ENCODE measurements at regions not wholly inside any gene's neighbourhood (a gene's known extent, or its start where the extent isn't known, plus 50 kb on each side); places are given as distances from the start of the nearest gene placed in this dataset.
"Not testable (repeated sequence)": the region's sequence is repeated elsewhere in the genome, so short reads cannot be mapped to it uniquely, and the experiment has no call there.

DNA sequence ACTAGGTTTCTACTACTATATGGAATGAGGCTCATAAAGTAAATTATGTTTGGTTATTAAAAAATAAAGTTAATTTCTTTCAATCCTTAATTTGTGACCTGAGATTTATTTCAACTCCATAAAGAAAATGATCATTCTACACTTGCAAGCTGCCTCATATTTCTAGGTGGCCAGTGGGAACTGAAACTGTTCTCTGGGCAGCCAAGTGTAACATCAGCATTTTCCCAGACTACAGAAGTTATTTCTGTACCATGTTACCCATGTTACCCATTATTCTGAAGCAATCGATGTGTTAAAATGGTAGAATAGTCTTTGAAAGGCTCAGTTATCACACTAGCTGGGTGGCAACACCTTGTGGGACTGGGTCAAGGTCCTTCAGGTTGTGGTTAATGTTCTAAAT is 139.3 kb upstream of the FBXO11 start:
- no peak for DNase-seq

DNA sequence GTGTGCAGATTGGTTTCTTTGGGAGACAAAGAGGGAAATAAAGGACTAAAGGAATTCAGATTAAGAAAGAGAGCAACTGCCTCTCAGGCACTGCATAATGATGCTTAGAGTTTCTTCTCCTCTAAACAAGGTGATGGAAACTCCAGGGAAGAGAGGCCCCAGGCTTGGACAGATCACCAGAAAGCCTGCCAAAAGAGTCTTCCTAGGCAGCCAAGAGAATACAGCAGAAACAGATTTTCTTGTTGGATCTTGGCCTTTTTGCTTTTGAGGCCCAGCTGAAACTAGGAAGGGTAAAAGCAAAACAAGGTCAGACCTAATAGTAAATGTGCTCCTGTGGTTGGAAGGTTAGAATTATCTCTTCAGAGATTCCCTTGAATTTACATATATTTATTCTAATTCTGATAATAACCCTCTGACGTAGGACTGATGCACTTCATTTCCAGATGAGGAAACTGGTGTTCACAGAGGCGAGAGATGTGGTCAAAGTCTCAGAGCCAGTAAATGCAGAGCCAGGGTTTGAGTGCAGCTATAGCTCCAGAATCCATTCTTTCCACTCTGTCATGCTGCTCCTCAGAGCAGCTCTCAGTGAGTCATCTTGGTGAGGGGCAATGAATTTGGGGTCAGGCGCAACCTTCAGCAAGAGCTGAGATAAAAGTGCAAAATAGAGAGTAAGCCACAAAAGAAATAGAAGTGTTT is 142.3 kb upstream of the FBXO11 start:
- DNase-seq = no peak

DNA sequence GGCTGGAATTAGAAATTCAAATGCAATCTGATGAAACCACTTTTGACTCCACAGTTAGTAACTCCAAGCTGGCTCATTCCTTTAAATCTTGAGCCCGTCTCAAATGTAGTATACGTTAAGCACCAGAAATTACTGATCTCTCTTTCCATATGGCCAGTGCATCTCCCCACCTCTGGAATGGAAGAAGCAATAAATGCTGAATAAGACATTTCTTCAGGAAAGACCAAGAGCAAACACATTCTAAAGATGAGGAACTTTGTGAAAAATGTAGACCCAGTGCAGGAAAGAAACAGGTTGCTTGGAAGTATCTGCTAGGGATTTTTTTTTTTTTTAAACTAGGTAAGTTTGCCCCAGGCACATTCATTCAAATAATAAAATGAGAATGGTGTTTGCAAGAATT is 143.1 kb upstream of the FBXO11 start:
- no peak for DNase-seq

DNA sequence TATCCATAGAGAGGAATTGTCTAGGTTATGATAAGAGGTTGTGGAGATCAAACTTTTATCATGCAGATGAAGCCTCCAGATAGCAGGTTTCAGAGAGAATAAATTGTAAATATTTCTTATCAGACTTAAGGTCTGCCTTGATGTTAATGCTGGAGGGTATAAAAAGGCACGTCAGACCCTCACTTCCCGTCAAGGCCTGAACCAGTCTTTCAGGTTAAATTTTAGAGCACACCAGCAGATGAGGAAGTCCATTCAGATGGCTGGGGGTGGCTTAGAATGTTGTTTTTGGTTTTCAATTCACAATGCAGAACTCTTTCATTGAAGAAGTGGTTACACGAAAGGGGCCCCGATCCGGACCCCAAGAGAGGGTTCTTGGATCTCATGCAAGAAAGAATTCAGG is 144.4 kb upstream of the FBXO11 start:
- no peak for DNase-seq

DNA sequence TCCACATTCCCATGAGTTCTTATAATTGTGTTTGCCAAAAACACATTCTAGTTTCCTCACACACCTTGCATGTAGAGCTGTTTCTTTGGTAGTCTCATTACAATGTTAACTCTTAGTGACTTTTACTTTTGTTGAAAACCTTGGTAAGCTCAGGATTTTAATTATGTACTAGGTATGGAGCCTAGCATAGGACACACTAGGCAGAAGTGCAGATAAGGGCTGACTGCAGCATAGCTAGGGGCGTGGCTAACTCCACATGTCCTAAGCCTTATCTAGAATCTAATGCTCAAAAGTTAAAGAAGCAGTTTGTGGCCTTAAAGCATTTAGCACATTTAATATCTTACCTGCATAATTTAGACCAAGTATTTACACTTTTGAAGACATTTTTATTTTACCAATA is 153.7 kb upstream of the FBXO11 start:
- DNase-seq = no peak

DNA sequence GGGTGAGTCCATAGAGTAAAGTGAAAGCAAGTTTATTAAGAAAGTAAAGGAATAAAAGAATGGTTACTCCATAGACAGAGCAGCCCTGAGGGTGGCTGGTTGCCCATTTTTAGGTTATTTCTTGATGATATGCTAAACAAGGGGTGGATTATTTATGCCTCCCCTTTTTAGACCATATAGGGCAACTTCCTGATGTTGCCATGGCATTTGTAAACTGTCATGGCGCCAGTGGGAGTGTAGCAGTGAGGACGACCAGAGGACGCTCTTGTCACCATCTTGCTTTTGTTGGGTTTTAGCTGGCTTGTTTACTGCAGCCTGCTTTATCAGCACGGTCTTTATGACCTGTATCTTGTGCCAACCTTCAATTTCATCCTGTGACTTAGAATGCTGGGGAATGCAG is 155.4 kb upstream of the FBXO11 start:
- not testable (repeated sequence) for DNase-seq

DNA sequence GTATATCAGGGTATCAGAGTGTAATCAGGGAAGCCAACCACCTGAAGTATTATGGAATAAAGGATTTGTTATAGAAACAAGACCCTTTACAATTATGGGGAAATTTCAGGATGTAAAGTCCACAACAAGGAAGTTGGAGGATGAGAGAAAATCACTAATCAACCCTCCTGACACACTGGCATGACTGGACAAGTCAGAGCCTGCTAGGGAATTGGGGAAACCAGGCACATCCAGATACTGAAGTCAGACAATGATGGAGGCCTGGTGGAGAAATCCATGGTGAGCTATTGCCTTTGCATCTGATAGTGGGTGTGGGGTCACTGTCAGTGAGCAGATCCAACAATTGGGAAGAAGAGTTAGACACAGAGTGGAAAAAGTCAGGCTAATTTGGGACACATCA is 158.8 kb upstream of the FBXO11 start:
- no peak for DNase-seq

DNA sequence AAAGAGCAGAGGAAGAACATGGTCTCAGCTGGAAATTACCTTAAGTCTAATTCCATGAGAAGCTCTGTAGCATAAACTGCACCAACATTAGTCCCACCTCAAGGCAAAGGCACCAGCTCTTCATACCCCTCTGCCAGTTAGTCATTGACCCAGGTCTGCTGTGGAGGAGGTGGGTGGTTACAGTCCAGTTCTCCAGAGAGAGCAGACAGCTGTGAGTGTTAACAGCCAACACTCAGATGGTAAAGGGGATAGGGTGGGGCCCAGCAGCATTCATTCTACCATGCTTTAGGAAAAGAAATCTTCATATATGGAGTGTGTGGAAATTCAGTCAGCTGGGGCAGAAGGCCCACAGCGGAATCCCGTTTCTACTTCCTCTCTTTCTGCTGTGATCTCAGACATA is 159.7 kb upstream of the FBXO11 start:
- no peak for DNase-seq

DNA sequence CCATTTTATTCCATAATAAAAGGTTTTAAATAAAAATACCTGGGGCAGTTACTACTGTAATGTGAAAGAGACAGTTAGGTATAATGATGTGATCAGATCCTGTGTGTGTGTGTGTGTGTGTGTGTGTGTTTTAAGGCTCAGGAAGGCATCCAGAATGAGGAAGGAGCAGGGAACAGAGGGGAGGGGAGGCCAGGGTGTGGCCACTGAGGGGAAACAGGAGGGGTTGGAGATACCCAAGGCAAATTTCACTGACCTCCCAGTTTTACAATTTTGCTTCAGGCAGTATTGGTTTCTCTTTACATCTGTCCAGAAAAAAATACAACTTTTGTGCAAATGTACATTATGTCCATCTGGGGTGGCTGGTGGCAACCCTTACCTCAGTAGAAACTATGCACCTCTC is 163.5 kb upstream of the FBXO11 start:
- no peak for DNase-seq

DNA sequence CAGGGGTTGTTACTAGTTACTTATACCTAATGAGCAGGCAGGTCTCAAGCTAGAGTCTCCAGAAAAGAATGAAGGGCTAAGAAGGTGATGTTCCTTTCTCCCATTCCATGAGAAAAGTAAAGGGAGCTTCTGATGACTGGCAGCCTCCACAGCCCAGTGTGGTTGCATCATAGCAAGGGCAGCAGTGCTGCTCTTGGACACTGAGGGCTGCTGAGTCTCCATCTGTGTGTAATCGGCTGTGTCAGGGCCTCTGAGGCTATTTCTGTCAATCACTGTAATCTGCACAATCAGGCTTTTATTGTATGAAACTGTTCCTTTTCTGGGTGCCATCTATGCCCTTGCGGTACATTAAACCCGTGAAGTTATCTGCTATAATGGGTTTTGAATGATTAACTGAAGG is 164.1 kb upstream of the FBXO11 start:
- no peak for DNase-seq

DNA sequence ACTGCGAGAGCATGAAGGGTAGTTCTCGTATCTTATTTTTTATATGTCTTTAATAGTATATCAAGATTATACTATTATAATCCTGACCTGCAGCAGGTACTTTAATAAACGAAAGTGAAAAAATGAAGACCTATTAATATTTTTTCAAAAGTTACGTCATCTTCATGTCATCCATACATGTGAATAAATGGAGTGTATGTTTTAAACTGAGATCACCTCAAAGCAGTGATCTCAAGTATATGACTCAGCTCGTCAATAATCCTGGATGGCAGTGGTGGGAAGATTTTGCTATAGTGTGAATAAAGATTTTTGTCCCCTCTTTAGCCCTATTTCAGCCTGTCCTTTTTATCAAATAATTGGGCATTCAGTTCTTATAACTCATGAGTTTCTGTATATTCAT is 166.3 kb upstream of the FBXO11 start:
- DNase-seq = no peak

DNA sequence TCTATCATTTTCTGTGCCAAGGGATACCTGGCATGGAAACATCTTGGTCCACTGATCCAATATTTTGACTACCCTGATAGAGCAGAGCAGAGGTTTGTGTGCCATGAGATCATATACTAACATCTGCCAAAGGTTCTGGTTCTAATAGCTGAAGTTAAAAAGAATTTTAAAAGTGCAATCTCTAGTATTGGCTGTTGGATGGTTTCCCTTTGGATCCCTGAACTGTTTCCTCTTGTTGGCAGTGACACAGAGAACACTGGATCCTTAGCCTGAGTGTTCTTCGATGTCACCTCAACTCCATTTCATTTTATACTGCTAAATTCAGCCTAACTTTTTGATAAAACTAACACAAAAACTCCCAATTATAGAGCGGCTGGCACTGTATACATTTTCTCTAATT is 169.3 kb upstream of the FBXO11 start:
- DNase-seq = no peak

DNA sequence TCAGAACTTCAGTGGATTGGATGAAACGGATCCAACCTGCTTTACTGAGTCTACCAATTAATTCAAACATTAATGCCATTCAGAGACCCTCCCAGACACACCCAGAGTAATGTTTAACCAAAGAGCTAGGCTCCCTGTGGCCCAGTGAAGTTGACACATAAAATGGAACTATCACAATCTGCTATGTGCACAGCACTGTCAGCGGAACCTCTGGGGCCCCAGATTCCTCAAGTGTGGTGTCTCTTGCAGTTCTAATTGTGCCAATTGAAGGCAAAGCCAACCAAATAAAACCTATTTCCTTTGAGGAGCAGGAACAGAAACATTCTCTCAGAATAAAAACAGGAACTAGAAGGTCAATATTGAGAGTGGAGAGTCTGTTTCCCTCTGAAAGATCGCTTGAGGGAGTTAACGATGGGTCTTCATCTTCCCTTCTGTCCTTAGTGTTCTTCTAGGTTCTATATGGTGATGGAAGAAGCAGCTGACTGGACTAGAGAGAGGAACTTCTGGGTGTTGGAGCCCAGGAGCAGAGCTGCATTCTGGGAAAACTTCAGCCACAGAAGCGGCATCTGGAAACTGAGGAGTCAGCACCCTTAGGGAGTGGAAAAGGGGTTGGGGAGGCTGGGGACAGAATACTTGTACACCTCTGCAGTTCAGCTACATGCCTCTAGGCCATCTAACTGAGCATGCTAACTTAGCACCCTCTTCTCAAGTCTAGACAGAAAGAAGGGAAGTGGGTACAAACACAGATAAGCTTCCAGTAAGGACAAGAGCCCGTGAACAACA is 174.4 kb upstream of the FBXO11 start:
- no peak for DNase-seq

DNA sequence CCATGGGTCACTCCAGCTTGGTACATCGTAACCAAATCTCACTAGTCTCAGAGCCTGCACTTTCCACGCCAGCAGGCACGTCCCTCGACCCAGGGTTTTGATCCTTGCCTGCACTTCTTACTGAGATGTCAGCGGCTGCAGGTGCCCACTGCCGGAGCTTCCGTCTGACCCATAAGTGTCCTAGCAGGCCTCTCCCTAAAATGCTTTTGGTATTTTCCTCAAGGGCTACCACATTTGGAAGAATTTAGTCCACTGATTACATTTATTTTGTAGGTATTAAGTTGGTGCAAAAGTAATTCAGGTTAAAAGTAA is 175.0 kb upstream of the FBXO11 start:
- no peak for DNase-seq

DNA sequence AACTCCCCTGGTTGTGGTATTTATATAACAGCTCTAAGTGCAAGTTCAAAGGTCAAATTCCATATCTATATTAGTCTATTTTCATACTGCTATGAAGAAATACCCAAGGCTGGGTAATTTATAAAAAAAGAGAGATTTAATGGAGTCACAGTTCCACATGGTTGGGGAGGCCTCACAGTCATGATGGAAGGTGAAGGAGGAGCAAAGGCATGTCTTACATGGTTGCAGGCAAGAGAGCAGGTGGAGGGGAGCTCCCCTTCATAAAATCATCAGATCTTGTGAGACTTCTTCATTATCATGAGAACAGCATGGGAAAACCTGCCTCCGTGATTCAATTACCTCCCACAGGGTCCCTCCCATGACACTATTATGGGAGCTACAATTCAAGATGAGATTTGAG is 179.6 kb upstream of the FBXO11 start:
- no peak for DNase-seq

DNA sequence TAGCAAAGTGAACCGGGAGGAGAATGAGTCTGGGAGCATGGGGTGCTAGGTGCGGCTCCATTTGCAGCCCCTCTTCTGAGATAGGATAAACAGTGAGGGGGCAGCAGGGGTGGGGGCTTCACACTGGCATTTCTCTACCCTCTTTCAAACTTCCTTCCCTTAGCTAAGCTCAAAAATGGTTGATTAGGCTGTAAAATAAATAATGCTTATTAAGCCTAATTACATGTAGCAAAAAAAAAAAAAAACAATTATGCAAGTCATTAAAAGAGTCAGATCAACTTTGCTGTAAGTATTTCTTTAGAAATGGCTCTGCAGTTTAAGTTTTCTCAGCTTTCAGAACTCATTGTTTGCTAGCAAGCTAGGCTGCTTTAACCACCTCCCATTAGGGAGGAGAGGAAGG is 182.7 kb upstream of the FBXO11 start:
- no peak for DNase-seq

DNA sequence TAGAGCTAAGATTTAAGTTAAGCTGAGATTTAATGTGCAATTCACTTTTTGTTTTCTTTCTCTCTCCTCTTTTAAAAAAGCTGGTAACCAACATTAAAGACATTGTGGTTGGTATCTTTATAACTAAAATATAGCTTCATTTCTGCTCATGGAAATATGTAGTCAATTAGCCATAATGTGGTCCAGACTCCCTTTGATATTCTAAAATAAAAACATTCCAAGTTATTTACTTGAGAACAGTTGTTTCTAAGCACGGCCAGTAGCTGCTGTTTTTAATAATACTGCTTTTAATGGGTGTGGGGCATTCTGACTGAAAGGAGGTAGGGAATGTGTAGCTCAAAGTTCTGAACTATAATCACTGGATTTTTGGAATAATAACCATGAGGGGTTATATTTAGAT is 183.3 kb upstream of the FBXO11 start:
- no peak for DNase-seq

DNA sequence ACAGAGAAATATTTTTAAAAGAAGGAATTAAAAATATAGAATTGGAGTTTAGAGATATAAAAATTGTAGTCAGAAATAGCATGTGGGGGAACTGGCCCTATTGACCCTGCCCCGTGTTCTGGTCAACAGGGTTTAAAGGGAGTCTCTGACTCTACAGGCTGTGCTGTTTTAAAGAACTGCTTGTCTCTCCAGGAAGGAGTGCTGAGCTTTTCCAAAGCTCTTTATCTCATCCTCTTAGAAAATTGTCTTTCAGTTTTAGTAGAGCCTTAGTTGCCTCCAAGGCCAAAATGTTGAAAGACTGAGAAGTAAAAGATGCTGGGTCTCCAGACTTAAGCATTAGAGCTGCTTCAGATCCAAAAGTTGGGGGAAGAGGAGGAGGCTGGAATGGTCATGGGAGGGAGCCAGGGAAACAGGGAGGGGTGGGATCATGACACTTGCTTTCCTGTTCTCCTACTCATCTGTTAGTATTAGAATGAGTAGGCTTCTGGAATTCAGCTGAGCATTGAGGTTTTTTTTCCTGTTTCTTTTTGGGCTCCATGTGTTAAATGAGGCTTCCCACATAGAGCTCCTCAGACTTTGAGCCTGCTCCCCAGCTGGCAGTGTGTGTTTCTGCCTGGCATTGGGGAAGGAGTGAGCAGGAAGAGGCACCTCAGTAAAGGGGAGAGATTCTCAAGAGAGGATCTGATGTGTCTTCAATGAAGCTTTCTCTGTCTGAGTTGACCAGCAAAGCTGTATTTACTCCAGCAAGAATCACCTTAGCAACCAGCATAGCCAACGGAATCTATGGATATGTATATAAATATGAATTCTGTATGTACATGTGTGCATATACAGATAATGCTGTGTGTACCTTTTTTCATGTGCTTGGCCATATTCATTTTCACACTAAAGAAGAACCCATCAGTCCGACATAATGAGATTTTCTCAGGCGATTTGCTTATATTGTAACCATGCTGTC is 186.8 kb upstream of the FBXO11 start:
- DNase-seq = no peak

DNA sequence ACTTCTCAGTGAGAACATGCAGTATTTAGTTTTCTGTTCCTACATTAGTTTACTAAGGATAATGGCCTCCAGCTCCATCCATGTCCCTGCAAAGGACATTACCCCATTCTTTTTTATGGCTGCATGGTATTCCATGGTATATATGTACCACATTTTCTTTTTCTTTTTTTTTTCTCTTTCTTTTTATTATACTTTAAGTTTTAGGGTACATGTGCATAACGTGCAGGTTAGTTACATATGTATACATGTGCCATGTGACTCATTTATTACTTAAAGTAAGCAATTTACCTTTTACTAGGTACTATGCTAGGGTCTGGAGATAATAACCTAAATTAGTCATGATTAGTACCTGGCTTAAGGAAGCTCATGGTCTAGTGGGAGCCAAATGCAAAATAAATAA is 190.5 kb upstream of the FBXO11 start:
- not testable (repeated sequence) for DNase-seq

DNA sequence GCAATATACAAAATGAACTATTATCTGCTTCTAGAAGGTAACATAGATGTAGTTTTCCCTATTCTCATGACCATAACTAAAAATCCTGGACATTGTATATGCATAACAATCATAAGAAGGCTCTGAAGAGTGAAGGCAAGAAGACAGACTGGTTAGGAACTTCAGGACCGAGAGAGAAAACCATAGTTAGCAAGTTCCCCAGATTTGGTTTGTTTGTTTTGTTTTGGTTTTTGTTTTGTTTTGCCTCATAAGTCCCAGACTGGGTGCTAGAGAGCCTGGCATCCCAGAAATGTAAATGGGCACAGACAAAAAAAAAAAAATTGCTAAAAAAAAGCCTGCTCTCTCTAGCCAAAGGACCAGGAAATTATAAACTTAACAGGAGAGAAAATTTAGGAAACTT is 192.2 kb upstream of the FBXO11 start:
- DNase-seq = no peak

DNA sequence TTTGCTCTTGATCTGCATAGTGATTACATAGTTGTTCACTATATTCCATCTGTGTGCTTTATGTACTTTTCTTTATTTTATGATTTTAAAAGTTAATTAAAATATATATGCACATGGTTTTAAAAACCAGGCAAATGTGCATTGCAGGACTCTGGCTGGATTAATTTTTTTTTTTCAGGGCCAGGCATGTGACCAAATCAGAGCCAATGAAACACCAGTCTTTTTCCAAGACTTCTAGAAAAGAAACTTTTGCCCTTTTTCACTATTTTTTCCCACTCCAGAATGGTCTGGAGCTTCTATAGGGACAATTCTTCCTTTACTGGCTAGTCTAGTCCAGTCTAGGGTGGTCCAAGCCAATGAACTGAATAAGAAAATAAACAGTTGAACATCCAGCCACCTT is 198.1 kb upstream of the FBXO11 start:
- DNase-seq = no peak

DNA sequence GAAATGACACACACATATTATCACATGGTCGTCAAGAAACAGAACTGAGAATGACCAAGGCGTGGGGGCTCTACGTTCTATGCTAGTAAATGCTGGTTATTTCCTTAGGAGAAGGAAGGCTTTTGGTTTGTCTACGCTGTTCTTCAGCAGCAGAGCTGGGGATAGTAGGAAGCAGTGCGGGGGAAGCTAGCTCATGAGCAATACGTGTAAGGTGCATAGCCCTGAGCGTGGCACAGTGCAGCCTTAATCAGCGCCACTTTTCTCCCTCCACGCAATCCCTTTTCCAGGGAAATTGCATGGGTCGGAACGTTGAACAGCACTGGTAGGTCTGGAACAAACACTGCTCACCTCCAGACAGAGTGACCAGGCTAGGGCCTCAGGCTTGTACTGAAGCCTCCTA is 199.6 kb upstream of the FBXO11 start:
- DNase-seq = no peak

DNA sequence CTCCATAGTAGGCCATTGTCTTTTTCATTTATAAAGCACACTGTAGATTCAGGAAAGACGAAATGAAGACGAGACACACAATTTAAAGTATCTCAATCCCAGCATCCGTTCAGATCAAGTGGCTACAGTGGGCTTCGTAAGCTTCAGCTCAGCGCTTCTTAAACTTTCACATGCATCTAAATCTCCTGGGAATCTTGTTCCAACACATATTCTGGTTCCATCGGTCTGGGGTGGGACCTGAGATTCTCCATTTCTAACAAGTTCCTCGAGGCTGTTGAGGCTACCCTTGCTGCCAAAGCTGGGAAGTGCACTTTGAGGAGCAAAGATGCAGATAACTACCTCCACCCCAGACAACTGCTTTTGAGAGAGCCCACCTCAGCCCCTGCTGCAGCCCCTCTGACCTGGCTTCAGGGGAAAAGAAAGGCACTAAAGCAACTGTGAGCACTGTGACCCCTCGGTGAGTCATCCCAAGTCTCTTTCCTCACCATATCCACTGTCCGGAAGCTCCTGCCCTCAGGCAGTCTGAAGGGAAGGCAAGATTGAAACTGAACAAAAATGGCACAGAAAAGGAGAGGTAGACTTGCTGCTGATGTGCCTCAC is 201.1 kb upstream of the FBXO11 start:
- DNase-seq = no peak

DNA sequence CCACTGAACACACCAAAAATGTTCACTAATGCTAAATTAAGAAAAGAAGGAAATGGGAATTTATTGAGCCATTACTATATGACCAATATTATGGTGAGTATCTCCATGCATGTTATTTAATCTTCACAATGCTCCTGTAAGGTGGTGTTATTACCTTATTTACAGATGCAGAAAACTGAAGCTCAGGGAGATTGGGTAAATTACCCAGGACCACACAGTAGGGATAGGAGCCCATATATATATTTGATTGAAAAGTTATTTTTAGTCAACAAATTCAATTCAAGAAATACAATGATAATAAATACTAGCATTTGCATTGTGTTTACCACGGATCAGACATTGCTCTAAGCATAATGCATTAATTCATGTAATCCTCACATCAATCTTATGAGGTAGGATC is 202.2 kb upstream of the FBXO11 start:
- DNase-seq = no peak
